ENCODE measurements at regions not wholly inside any gene's neighbourhood (a gene's known extent, or its start where the extent isn't known, plus 50 kb on each side); places are given as distances from the start of the nearest gene placed in this dataset.

DNA sequence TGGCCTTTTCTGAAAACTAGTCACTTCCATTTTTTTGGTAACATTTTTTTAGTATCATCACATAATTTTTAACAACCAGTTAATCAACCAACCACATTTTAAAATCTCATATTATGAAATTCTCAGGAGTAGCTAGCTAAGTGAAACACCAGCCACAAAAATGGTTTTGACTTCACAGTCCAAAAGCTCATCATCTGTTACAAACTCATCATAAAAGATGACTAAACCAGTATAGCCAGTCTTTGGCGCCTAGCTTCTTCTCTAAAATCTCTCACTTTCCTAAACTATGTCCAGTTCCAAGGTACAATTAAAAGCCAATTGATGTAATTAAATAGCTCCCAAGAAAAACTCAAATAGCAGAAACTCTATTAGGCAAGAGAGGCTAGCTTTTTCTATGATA, 88.2 kb upstream of the ZNF385D start:
- ChIA-PET CTCF (no interaction called here), POLR2A (no interaction called here)
- Histone ChIP-seq H3K4me3 (ENCODE audit: low read length) (no peak overlapping the region), H3K9me3 (ENCODE audit: control insufficient read depth in 1 of 2, insufficient read depth in 1 of 2, low read length in 2 of 2) (no peaks in the 10 kb centered on the region), H3K36me3 (ENCODE audit: insufficient read depth, low read length) (no peaks in the 10 kb centered on the region), H3K27ac (ENCODE audit: low read depth in 1 of 2, low read length in 2 of 2) (no peak overlapping the region), H3K27me3 (ENCODE audit: control insufficient read depth in 1 of 2, insufficient read depth in 2 of 2, low read length in 2 of 2) (no peaks in the 10 kb centered on the region), H3K4me1 (ENCODE audit: insufficient read depth, low read length) (no peaks in the 10 kb centered on the region)
- H3K4me1 Mint-ChIP-seq (ENCODE audit: low read depth) = no peaks in the 10 kb centered on the region
- peaks cover 13% of the 10 kb centered on the region for H3K9me3 Mint-ChIP-seq
- H3K36me3 Mint-ChIP-seq (ENCODE audit: low read depth) = no peaks in the 10 kb centered on the region
- H3K27ac Mint-ChIP-seq = no peak overlapping the region
- H3K4me3 Mint-ChIP-seq = no peak overlapping the region
- DNase-seq = no peak
- ATAC-seq (ENCODE audit: poor library complexity) = no peak
- TF ChIP-seq, protein P1, sequence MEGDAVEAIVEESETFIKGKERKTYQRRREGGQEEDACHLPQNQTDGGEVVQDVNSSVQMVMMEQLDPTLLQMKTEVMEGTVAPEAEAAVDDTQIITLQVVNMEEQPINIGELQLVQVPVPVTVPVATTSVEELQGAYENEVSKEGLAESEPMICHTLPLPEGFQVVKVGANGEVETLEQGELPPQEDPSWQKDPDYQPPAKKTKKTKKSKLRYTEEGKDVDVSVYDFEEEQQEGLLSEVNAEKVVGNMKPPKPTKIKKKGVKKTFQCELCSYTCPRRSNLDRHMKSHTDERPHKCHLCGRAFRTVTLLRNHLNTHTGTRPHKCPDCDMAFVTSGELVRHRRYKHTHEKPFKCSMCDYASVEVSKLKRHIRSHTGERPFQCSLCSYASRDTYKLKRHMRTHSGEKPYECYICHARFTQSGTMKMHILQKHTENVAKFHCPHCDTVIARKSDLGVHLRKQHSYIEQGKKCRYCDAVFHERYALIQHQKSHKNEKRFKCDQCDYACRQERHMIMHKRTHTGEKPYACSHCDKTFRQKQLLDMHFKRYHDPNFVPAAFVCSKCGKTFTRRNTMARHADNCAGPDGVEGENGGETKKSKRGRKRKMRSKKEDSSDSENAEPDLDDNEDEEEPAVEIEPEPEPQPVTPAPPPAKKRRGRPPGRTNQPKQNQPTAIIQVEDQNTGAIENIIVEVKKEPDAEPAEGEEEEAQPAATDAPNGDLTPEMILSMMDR (IDR thresholded peaks at IDR 0.05) = no peak
- intact Hi-C loops (cut with DNase I, micrococcal nuclease) = no loop called here
- no peaks in the 10 kb centered on the region for H3K27me3 Mint-ChIP-seq

DNA sequence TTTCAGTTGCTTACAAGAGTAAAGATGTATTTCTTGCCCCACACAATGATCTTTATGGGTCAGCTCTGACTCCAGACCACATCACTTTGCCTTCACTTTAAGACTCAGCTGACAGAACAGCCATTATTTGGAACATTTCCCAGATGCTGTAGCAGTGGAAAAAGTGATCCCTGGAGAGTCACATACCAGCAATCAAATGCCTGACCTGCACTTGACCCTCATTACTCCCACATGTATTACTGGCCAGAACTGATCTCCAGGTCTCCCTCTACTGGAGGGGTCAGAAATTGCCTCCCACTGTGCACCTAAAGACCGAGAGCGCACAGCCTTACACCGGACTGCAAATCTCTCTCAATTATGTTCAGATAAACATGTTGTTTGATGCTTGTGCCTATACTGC, 88.6 kb upstream of the ZNF385D start:
- TF ChIP-seq, protein P1 (IDR thresholded peaks at IDR 0.05) = no peak
- intact Hi-C loops (cut with DNase I, micrococcal nuclease) = no loop called here
- CTCF ChIA-PET = no interaction called here
- H3K36me3 ChIP-seq (ENCODE audit: insufficient read depth, low read length) = no peaks in the 10 kb centered on the region
- Mint-ChIP-seq H3K9me3 (peaks cover 13% of the 10 kb centered on the region), H3K36me3 (ENCODE audit: low read depth) (no peaks in the 10 kb centered on the region), H3K27me3 (no peaks in the 10 kb centered on the region), H3K27ac (no peak overlapping the region), H3K4me3 (no peak overlapping the region), H3K4me1 (ENCODE audit: low read depth) (no peaks in the 10 kb centered on the region)
- no peaks in the 10 kb centered on the region for H3K9me3 ChIP-seq (ENCODE audit: control insufficient read depth in 1 of 2, insufficient read depth in 1 of 2, low read length in 2 of 2)
- no peak overlapping the region for H3K4me3 ChIP-seq (ENCODE audit: low read length)
- no peaks in the 10 kb centered on the region for H3K27me3 ChIP-seq (ENCODE audit: control insufficient read depth in 1 of 2, insufficient read depth in 2 of 2, low read length in 2 of 2)
- DNase-seq (no peak), ATAC-seq (ENCODE audit: poor library complexity) (no peak)
- H3K4me1 ChIP-seq (ENCODE audit: insufficient read depth, low read length) = no peaks in the 10 kb centered on the region
- no peak overlapping the region for H3K27ac ChIP-seq (ENCODE audit: low read depth in 1 of 2, low read length in 2 of 2)
- POLR2A ChIA-PET = no interaction called here

DNA sequence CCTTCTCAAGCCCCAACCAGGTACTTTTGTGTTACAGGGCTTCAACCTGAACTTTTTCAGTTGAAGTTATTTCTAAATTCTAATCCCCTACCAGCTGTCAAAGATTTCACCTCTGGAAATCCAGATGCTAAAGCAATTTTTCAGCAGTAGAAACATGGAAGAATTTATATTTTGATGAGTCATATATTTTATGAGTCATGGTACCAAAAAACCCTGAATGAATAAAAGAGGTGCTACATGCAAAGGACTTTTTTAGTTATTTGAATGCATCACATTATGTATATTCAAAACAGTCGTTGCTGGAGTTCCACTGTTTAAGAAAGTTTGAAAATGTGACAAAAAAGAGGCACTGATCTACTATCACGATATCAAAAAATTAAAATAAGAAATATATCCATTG, 96.0 kb upstream of the ZNF385D start:
- no peaks in the 10 kb centered on the region for H3K27me3 ChIP-seq (ENCODE audit: control insufficient read depth in 1 of 2, insufficient read depth in 2 of 2, low read length in 2 of 2)
- no peak overlapping the region for H3K4me3 ChIP-seq (ENCODE audit: low read length)
- no peak overlapping the region for H3K27ac ChIP-seq (ENCODE audit: low read depth in 1 of 2, low read length in 2 of 2)
- H3K36me3 Mint-ChIP-seq (ENCODE audit: low read depth) = no peaks in the 10 kb centered on the region
- H3K4me1 ChIP-seq (ENCODE audit: insufficient read depth, low read length) = no peaks in the 10 kb centered on the region
- H3K9me3 Mint-ChIP-seq = peaks cover 12% of the 10 kb centered on the region
- no peaks in the 10 kb centered on the region for H3K27me3 Mint-ChIP-seq
- no peak overlapping the region for H3K27ac Mint-ChIP-seq
- H3K4me3 Mint-ChIP-seq = no peak overlapping the region
- H3K9me3 ChIP-seq (ENCODE audit: control insufficient read depth in 1 of 2, insufficient read depth in 1 of 2, low read length in 2 of 2) = peaks cover 0 to 6% of the 10 kb centered on the region in 2 experiments
- intact Hi-C loops (cut with DNase I, micrococcal nuclease) = no loop called here
- TF ChIP-seq, protein P1 (IDR thresholded peaks at IDR 0.05) = no peak
- H3K36me3 ChIP-seq (ENCODE audit: insufficient read depth, low read length) = no peaks in the 10 kb centered on the region
- ChIA-PET POLR2A (no interaction called here), CTCF (no interaction called here)
- DNase-seq = no peak
- ATAC-seq (ENCODE audit: poor library complexity) = no peak
- no peaks in the 10 kb centered on the region for H3K4me1 Mint-ChIP-seq (ENCODE audit: low read depth)

All from CD4-positive, alpha-beta T cell (primary cell).